Erythroblast (primary cell): ENCODE measurements at regions not wholly inside any gene's neighbourhood (a gene's known extent, or its start where the extent isn't known, plus 50 kb on each side); places are given as distances from the start of the nearest gene placed in this dataset.
"Not testable (repeated sequence)": the region's sequence is repeated elsewhere in the genome, so short reads cannot be mapped to it uniquely, and the experiment has no call there.

Source experiments
- GATA1 ChIP-seq: IDR thresholded peaks from 2 replicates; pipeline ENCODE4 v1.6.1; 2011; ENCODE audit warnings: low read depth, mild to moderate bottlenecking, control low read depth, low read length, moderate library complexity
- POLR2A ChIP-seq: IDR thresholded peaks from 2 replicates; pipeline ENCODE4 v1.6.1; 2011; ENCODE audit warnings: mild to moderate bottlenecking, low read length

GRCh38 chr5:157945822-157946221, 86.9 kb upstream of the CLINT1 start:
- TF ChIP-seq POLR2A, GATA1: not testable (repeated sequence)
